ENCODE measurements at regions not wholly inside any gene's neighbourhood (a gene's known extent, or its start where the extent isn't known, plus 50 kb on each side); places are given as distances from the start of the nearest gene placed in this dataset.

- in situ Hi-C loops (cut with MboI; ENCODE audit: low sequenced_read_pairs, unreplicated experiment): no loop called here
- TF ChIP-seq, protein P1, sequence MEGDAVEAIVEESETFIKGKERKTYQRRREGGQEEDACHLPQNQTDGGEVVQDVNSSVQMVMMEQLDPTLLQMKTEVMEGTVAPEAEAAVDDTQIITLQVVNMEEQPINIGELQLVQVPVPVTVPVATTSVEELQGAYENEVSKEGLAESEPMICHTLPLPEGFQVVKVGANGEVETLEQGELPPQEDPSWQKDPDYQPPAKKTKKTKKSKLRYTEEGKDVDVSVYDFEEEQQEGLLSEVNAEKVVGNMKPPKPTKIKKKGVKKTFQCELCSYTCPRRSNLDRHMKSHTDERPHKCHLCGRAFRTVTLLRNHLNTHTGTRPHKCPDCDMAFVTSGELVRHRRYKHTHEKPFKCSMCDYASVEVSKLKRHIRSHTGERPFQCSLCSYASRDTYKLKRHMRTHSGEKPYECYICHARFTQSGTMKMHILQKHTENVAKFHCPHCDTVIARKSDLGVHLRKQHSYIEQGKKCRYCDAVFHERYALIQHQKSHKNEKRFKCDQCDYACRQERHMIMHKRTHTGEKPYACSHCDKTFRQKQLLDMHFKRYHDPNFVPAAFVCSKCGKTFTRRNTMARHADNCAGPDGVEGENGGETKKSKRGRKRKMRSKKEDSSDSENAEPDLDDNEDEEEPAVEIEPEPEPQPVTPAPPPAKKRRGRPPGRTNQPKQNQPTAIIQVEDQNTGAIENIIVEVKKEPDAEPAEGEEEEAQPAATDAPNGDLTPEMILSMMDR (IDR thresholded peaks at IDR 0.05; ENCODE audit: borderline replicate concordance, control extremely low read depth, extremely low read depth, insufficient read depth, missing control alignments): no peak
- no peak for DNase-seq (ENCODE audit: low spot score)
Observed at GRCh38 chr3:20405231-20405630, 219.2 kb upstream of the SGO1 start.

- TF ChIP-seq, protein P1 (IDR thresholded peaks at IDR 0.05; ENCODE audit: borderline replicate concordance, control extremely low read depth, extremely low read depth, insufficient read depth, missing control alignments): no peak
- no peak for DNase-seq (ENCODE audit: low spot score)
- in situ Hi-C loops (cut with MboI; ENCODE audit: low sequenced_read_pairs, unreplicated experiment): no loop called here
Observed at GRCh38 chr3:20404741-20405100, 218.7 kb upstream of the SGO1 start.

DNA sequence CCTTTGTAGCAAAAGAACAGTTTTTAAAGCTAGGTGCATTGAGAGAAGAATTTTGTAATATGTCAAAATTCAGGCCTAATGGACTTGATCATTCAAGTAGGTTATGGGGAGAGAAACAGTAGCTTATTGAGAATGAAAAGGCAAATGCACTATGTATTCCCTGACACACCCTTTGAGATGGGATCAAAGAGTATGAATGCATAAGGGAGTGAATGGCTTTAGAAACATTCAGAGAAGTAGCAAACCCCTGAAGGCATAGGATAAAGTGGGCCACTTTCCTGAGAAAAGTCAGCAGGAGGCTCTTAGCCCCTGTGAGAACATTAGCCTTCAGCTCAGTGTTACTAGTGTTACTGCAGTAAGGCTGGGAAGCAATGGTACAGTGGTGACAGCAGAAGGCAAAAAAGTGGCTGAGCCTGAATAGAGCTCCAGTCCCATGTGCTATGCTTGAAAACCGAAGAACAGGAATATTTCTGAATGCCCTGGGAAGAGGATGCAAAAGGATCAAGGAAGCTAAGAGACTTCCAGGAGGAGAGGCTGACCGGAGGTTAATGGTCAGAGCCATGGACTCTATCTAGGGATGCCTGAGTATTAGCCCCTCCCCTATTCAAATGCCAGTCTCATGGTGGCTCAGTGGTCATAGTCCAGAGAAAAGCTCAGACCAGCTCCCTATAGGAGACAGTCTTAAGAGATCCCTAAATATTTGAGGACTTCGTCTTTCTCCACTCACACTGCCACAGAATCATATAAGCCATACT is 218.2 kb upstream of the SGO1 start:
- TF ChIP-seq, protein P1 (IDR thresholded peaks at IDR 0.05; ENCODE audit: borderline replicate concordance, control extremely low read depth, extremely low read depth, insufficient read depth, missing control alignments): no peak
- in situ Hi-C loops (cut with MboI; ENCODE audit: low sequenced_read_pairs, unreplicated experiment): no loop called here
- DNase-seq (ENCODE audit: low spot score): no peak

DNA sequence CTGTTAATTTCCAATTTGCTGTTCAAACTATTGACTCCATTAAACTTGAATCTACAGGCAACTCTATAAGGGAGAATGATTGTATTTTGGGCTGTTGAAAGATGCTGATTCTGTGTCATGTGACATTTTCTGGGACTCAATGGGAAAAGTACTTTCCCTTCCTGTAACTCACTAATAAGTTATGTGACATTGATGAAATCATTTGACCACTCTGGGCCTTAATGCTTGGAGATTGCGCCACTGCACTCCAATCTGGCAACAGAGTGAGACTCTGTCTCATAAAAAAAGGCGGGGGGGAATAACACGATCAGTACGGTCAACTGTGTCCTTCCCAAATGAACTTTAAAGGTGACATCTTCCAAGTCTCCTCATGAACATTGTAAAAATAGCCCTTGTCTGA is 215.2 kb upstream of the SGO1 start:
- in situ Hi-C loops (cut with MboI; ENCODE audit: low sequenced_read_pairs, unreplicated experiment): no loop called here
- TF ChIP-seq, protein P1 (IDR thresholded peaks at IDR 0.05; ENCODE audit: borderline replicate concordance, control extremely low read depth, extremely low read depth, insufficient read depth, missing control alignments): no peak
- no peak for DNase-seq (ENCODE audit: low spot score)

- DNase-seq (ENCODE audit: low spot score): no peak
- TF ChIP-seq, protein P1 (IDR thresholded peaks at IDR 0.05; ENCODE audit: borderline replicate concordance, control extremely low read depth, extremely low read depth, insufficient read depth, missing control alignments): no peak
- in situ Hi-C loops (cut with MboI; ENCODE audit: low sequenced_read_pairs, unreplicated experiment): no loop called here
Observed at GRCh38 chr3:20400686-20401085, 214.7 kb upstream of the SGO1 start.

- DNase-seq (ENCODE audit: low spot score): no peak
- TF ChIP-seq, protein P1 (IDR thresholded peaks at IDR 0.05; ENCODE audit: borderline replicate concordance, control extremely low read depth, extremely low read depth, insufficient read depth, missing control alignments): no peak
- in situ Hi-C loops (cut with MboI; ENCODE audit: low sequenced_read_pairs, unreplicated experiment): no loop called here
Observed at GRCh38 chr3:20400281-20400680, 214.3 kb upstream of the SGO1 start.

All from GM13976 (cell line).